Ishikawa (cell line): ENCODE measurements at regions not wholly inside any gene's neighbourhood (a gene's known extent, or its start where the extent isn't known, plus 50 kb on each side); places are given as distances from the start of the nearest gene placed in this dataset.

Source experiments
- CREB1 ChIP-seq: IDR thresholded peaks from 2 replicates; pipeline ENCODE4 v1.6.1; 2012; ENCODE audit warnings: low read depth
- EP300 ChIP-seq: IDR thresholded peaks from 2 replicates; pipeline ENCODE4 v1.6.1; 2012; ENCODE audit warnings: borderline replicate concordance
- MAX ChIP-seq: IDR thresholded peaks from 2 replicates; pipeline ENCODE4 v1.6.1; 2012
- NFIC ChIP-seq: IDR thresholded peaks from 2 replicates; pipeline ENCODE4 v1.6.1; 2012
- RAD21 ChIP-seq: IDR thresholded peaks from 2 replicates; pipeline ENCODE4 v1.6.1; 2012; ENCODE audit warnings: low read depth
- REST ChIP-seq: IDR thresholded peaks from 2 replicates; pipeline ENCODE4 v1.6.1; 2012; ENCODE audit warnings: low read depth, mild to moderate bottlenecking
- TAF1 ChIP-seq: IDR thresholded peaks from 2 replicates; pipeline ENCODE4 v1.6.1; 2012; ENCODE audit warnings: low read depth, mild to moderate bottlenecking
- TEAD4 ChIP-seq: IDR thresholded peaks from 2 replicates; pipeline ENCODE4 v1.6.1; 2012
- USF1 ChIP-seq: IDR thresholded peaks from 2 replicates; pipeline ENCODE4 v1.6.1; 2012

- TF ChIP-seq REST (no peak), EP300 (no peak), TEAD4 (no peak), RAD21 (no peak), CREB1 (no peak), MAX (no peak), USF1 (no peak), TAF1 (no peak), NFIC (no peak)
These were observed 210.8 kb upstream of the ELL2 start for GRCh38 chr5:96172436-96172835.
